MM.1S (cell line): ENCODE measurements at regions not wholly inside any gene's neighbourhood (a gene's known extent, or its start where the extent isn't known, plus 50 kb on each side); places are given as distances from the start of the nearest gene placed in this dataset.

Experiments
- DNase-seq: peaks from one replicate; pipeline ENCODE4 v3.0.0-alpha.2; 2015
- H2AFZ ChIP-seq: fragments of 300-600 bp; sonication (generic); 2 replicates; pipeline ENCODE4 v1.6.0; 2016; ENCODE audit warnings: antibody characterized with exemption, low read length
- H3F3A ChIP-seq: fragments of 300-600 bp; sonication (generic); 2 replicates; pipeline ENCODE4 v1.6.1; 2016; ENCODE audit warnings: mild to moderate bottlenecking, antibody characterized with exemption, low read length, moderate library complexity, mixed read lengths; ENCODE audit not compliant: insufficient read depth
- H3K27ac ChIP-seq: fragments of 300-600 bp; sonication (generic); 2 replicates; pipeline ENCODE4 v1.5.1; 2016; ENCODE audit warnings: mild to moderate bottlenecking, low read length
- H3K27me3 ChIP-seq: fragments of 300-600 bp; sonication (generic); replicated peaks from 2 replicates; pipeline ENCODE4 v1.6.0; 2016; ENCODE audit warnings: low read length; ENCODE audit not compliant: insufficient read depth
- H3K36me3 ChIP-seq: fragments of 300-600 bp; sonication (generic); replicated peaks from 2 replicates; pipeline ENCODE4 v1.6.1; 2016; ENCODE audit warnings: mild to moderate bottlenecking, low read length, mixed read lengths; ENCODE audit not compliant: insufficient read depth
- H3K4me1 ChIP-seq: fragments of 300-600 bp; sonication (generic); 2 replicates; pipeline ENCODE4 v1.6.1; 2016; ENCODE audit warnings: low read length, mixed read lengths
- H3K4me2 ChIP-seq: fragments of 300-600 bp; sonication (generic); 2 replicates; pipeline ENCODE4 v1.6.0; 2016; ENCODE audit warnings: low read depth, low read length
- H3K4me3 ChIP-seq: fragments of 300-600 bp; sonication (generic); 2 replicates; pipeline ENCODE4 v1.5.1; 2016; ENCODE audit warnings: low read length, mixed read lengths
- H3K79me2 ChIP-seq: fragments of 300-600 bp; sonication (generic); 2 replicates; pipeline ENCODE4 v1.6.1; 2016; ENCODE audit warnings: mixed run types, low read length, mixed read lengths
- H3K9ac ChIP-seq: fragments of 300-600 bp; sonication (generic); 2 replicates; pipeline ENCODE4 v1.6.1; 2016; ENCODE audit warnings: low read length, mixed read lengths
- H3K9me2 ChIP-seq: fragments of 300-600 bp; sonication (generic); replicated peaks from 2 replicates; pipeline ENCODE4 v1.6.1; 2016; ENCODE audit warnings: mild to moderate bottlenecking, low read length, mixed read lengths; ENCODE audit not compliant: insufficient read depth
- H3K9me3 ChIP-seq: fragments of 300-600 bp; sonication (generic); replicated peaks from 2 replicates; pipeline ENCODE4 v1.6.1; 2016; ENCODE audit warnings: mild to moderate bottlenecking, low read length, mixed read lengths; ENCODE audit not compliant: insufficient read depth
- H4K20me1 ChIP-seq: fragments of 300-600 bp; sonication (generic); 2 replicates; pipeline ENCODE4 v1.6.1; 2016; ENCODE audit warnings: mild to moderate bottlenecking, low read length, moderate library complexity, mixed read lengths; ENCODE audit not compliant: insufficient read depth
- CTCF ChIP-seq: fragments of 300-600 bp; sonication (generic); IDR thresholded peaks from 2 replicates; pipeline ENCODE4 v1.5.1; 2016; ENCODE audit warnings: antibody characterized with exemption, low read length, mixed read lengths
- EZH2 ChIP-seq: fragments of 300-600 bp; sonication (generic); optimal IDR thresholded peaks from 2 replicates; pipeline ENCODE3; 2017; ENCODE audit warnings: low read depth, mild to moderate bottlenecking, antibody characterized with exemption, low read length, mixed read lengths
- EZH2phosphoT487 ChIP-seq: fragments of 300-600 bp; sonication (generic); IDR thresholded peaks from 2 replicates; pipeline ENCODE4 v1.6.1; 2018; ENCODE audit warnings: antibody characterized with exemption, low read length

- H3F3A ChIP-seq: no peaks in the 10 kb centered on the region
- H3K27me3 ChIP-seq: peaks cover 61% of the 10 kb centered on the region
- no peak overlapping the region for H2AFZ ChIP-seq
- H4K20me1 ChIP-seq: no peaks in the 10 kb centered on the region
- no peaks in the 10 kb centered on the region for H3K79me2 ChIP-seq
- H3K9ac ChIP-seq: no peak overlapping the region
- no peak overlapping the region for H3K4me3 ChIP-seq
- H3K9me3 ChIP-seq: no peaks in the 10 kb centered on the region
- TF ChIP-seq CTCF (no peak), EZH2 (no peak), EZH2phosphoT487 (no peak)
- no peaks in the 10 kb centered on the region for H3K36me3 ChIP-seq
- no peak overlapping the region for H3K27ac ChIP-seq
- H3K4me2 ChIP-seq: no peak overlapping the region
- no peaks in the 10 kb centered on the region for H3K9me2 ChIP-seq
- no peak for DNase-seq
- H3K4me1 ChIP-seq: no peaks in the 10 kb centered on the region
Measured at GRCh38 chr19:33946535-33947264, 150.0 kb downstream of the KCTD15 start.

GRCh38 chr19:33947265-33947964, 150.7 kb downstream of the KCTD15 start:
- H3K9me2 ChIP-seq: no peaks in the 10 kb centered on the region
- H4K20me1 ChIP-seq: no peaks in the 10 kb centered on the region
- H3K79me2 ChIP-seq: no peaks in the 10 kb centered on the region
- no peak overlapping the region for H3K4me3 ChIP-seq
- no peak overlapping the region for H3K9ac ChIP-seq
- H3F3A ChIP-seq: no peaks in the 10 kb centered on the region
- H3K4me2 ChIP-seq: no peak overlapping the region
- no peak for TF ChIP-seq EZH2phosphoT487
- no peak for TF ChIP-seq EZH2
- TF ChIP-seq CTCF: peak; percentile 10; the same call in 1 of the 2 replicates
- H3K9me3 ChIP-seq: no peaks in the 10 kb centered on the region
- H3K36me3 ChIP-seq: no peaks in the 10 kb centered on the region
- H2AFZ ChIP-seq: no peak overlapping the region
- DNase-seq: no peak
- no peaks in the 10 kb centered on the region for H3K4me1 ChIP-seq
- H3K27ac ChIP-seq: no peak overlapping the region
- peaks cover 56% of the 10 kb centered on the region for H3K27me3 ChIP-seq

- no peaks in the 10 kb centered on the region for H4K20me1 ChIP-seq
- TF ChIP-seq CTCF: no peak
- TF ChIP-seq EZH2phosphoT487: no peak
- TF ChIP-seq EZH2: no peak
Measured at GRCh38 chr19:33948651-33949335, 152.1 kb downstream of the KCTD15 start.

More at GRCh38 chr19:33948651-33949335, 152.1 kb downstream of the KCTD15 start:
- Histone ChIP-seq H3K79me2 (no peaks in the 10 kb centered on the region), H3K9me2 (no peaks in the 10 kb centered on the region), H3K9ac (no peak overlapping the region), H3K9me3 (no peaks in the 10 kb centered on the region), H3K36me3 (no peaks in the 10 kb centered on the region), H3K4me3 (no peak overlapping the region), H3K27me3 (peaks cover 54% of the 10 kb centered on the region), H3K27ac (no peak overlapping the region), H2AFZ (no peak overlapping the region), H3K4me2 (no peak overlapping the region), H3K4me1 (no peaks in the 10 kb centered on the region), H3F3A (no peaks in the 10 kb centered on the region)
- no peak for DNase-seq
